K562 (cell line): ENCODE measurements at regions not wholly inside any gene's neighbourhood (a gene's known extent, or its start where the extent isn't known, plus 50 kb on each side); places are given as distances from the start of the nearest gene placed in this dataset.

Experiments
- ATAC-seq: fragments of 200-7000 bp; cut with Tn5 transposase; 3 replicates; pipeline ENCODE4 v1.9.1; 2020; ENCODE audit warnings: moderate library complexity
- BruUV-seq: library from RNA; stranded (reverse); fragments of 400-500 nt; replicated peaks from 2 replicates; lab custom pipeline; 2021; lab: Mats Ljungman, UMichigan
- CTCF ChIA-PET: fragments of 300-600 bp; formaldehyde crosslinking; extraction: SDS; loops from one replicate; lab custom pipeline; 2021; ENCODE audit warnings: low intra/inter-chr PET ratio; lab: Yijun Ruan, JAX
- POLR2A ChIA-PET: fragments of 300-600, 350-650 bp; sonication (Branson Sonifier 250); formaldehyde crosslinking; extraction: SDS; loops from one replicate; lab custom pipeline; 2021; ENCODE audit warnings: antibody characterized with exemption, inconsistent platforms; lab: Yijun Ruan, JAX
- DNase-seq, 4 experiments: peaks; one replicate each; pipeline versions ENCODE4 v3.0.0 to v3.0.0-alpha.2; 2011 to 2018; ENCODE audit warnings: low spot score in 3 of 4, mixed read lengths in 3 of 4; ENCODE audit errors: extremely low read depth in 1 of 4
- FAIRE-seq: peaks from 2 replicates; lab custom pipeline; 2011; peaks lifted over from hg19 to GRCh38; lab: Jason Lieb, UNC
- H2AFZ ChIP-seq: 2 replicates; pipeline ENCODE4 v1.6.0; 2011; ENCODE audit warnings: low read depth, low read length, control low read depth, inconsistent platforms
- H3K27ac ChIP-seq: fragments of 200-600 bp; 3 replicates; pipeline ENCODE4 v1.8.0; 2011; ENCODE audit warnings: low read depth, mild to moderate bottlenecking, control low read depth, inconsistent platforms, low read length, moderate library complexity, mixed read lengths; ENCODE audit errors: extremely low read depth
- H3K27me3 ChIP-seq, 2 experiments: fragments of 300-600 bp in 1 of 2; 2 replicates in 1 of 2; 3 replicates in 1 of 2; pipeline versions ENCODE4 v1.6.0 to v1.8.0; 2011; ENCODE audit warnings: inconsistent platforms in 2 of 2, low read length in 2 of 2, mild to moderate bottlenecking in 1 of 2, mixed read lengths in 1 of 2, moderate library complexity in 1 of 2; ENCODE audit not compliant: control insufficient read depth in 2 of 2, insufficient read depth in 2 of 2
- H3K36me3 ChIP-seq: fragments of 300-600 bp; 3 replicates; pipeline ENCODE4 v1.8.0; 2011; ENCODE audit warnings: mild to moderate bottlenecking, low read length, inconsistent platforms; ENCODE audit not compliant: control insufficient read depth, insufficient read depth
- H3K4me1 ChIP-seq, 2 experiments: fragments of 200-600 bp in 1 of 2; replicated peaks in 1 of 2; 2 replicates in 1 of 2; 3 replicates in 1 of 2; pipeline versions ENCODE4 v1.5.1 to v1.8.0; 2011; ENCODE audit warnings: inconsistent platforms in 2 of 2, low read length in 2 of 2, mild to moderate bottlenecking in 1 of 2, mixed read lengths in 1 of 2, moderate library complexity in 1 of 2; ENCODE audit not compliant: control insufficient read depth in 2 of 2, insufficient read depth in 2 of 2
- H3K4me2 ChIP-seq: 2 replicates; pipeline ENCODE4 v1.6.1; 2011; ENCODE audit warnings: low read length, control low read depth, inconsistent platforms, mixed read lengths; ENCODE audit not compliant: insufficient read depth
- H3K4me3 ChIP-seq: fragments of 200-600 bp; sonication (generic), shearing (Covaris generic); 2 replicates; pipeline ENCODE4 v1.5.1; 2016; ENCODE audit warnings: control low read depth, inconsistent platforms
- H3K79me2 ChIP-seq: fragments of 200-600 bp; 3 replicates; pipeline ENCODE4 v1.8.0; 2011; ENCODE audit warnings: low read length, inconsistent platforms; ENCODE audit not compliant: control insufficient read depth, insufficient read depth
- H3K9ac ChIP-seq, 2 experiments: 2 replicates each; pipeline versions ENCODE4 v1.6.0 to v1.6.1; 2011; ENCODE audit warnings: low read depth in 2 of 2, low read length in 2 of 2, control low read depth in 1 of 2, inconsistent platforms in 1 of 2, mild to moderate bottlenecking in 1 of 2, mixed read lengths in 1 of 2; ENCODE audit not compliant: insufficient read depth in 1 of 2
- H3K9me1 ChIP-seq: one replicate; pipeline ENCODE4 v1.6.0; 2011; ENCODE audit warnings: inconsistent platforms, mild to moderate bottlenecking, low read length, moderate library complexity; ENCODE audit not compliant: control insufficient read depth, insufficient read depth
- H3K9me3 ChIP-seq: replicated peaks from 2 replicates; pipeline ENCODE4 v1.5.1; 2011; ENCODE audit warnings: low read depth, low read length, inconsistent platforms; ENCODE audit not compliant: control insufficient read depth, insufficient read depth
- H4K20me1 ChIP-seq: replicated peaks from 2 replicates; pipeline ENCODE4 v1.6.1; 2011; ENCODE audit warnings: low read length, inconsistent platforms, mixed read lengths; ENCODE audit not compliant: control insufficient read depth, insufficient read depth
- HDAC6 ChIP-seq: IDR thresholded peaks from 2 replicates; pipeline ENCODE4 v1.6.1; 2012; ENCODE audit warnings: low read depth, mild to moderate bottlenecking, control low read depth, inconsistent platforms, low read length, moderate library complexity
- HEY1 ChIP-seq: fragments of 250-450 bp; sonication (Bioruptor Pico); IDR thresholded peaks from 2 replicates; pipeline ENCODE4 v1.5.0; 2020; ENCODE audit warnings: mild to moderate bottlenecking, moderate library complexity, borderline replicate concordance
- OTX1 ChIP-seq: fragments of 450-650 bp; formaldehyde crosslinking; IDR thresholded peaks from 2 replicates; pipeline ENCODE4 v1.4.0; 2022; ENCODE audit warnings: mild to moderate bottlenecking
- WGBS: fragments of 100-300 bp; shearing (Covaris generic); methylation state at CpG from one replicate; pipeline ENCODE4 v1.1.6; 2016; ENCODE audit warnings: low coverage, mixed read lengths; ENCODE audit not compliant: insufficient coverage; ENCODE audit errors: missing lambda C conversion rate; 5-methylcytosine and 5-hydroxymethylcytosine counted together
- in situ Hi-C: fragments of 300-500 bp; cut with MboI; formaldehyde crosslinking; loops from 4 replicates; pipeline ENCODE4 v1.15.0; 2018; ENCODE audit warnings: inconsistent platforms, mixed read lengths
- intact Hi-C: fragments of 100-400 bp; cut with micrococcal nuclease; formaldehyde crosslinking; loops from 2 replicates; pipeline ENCODE4 v1.14.2; 2022

DNA sequence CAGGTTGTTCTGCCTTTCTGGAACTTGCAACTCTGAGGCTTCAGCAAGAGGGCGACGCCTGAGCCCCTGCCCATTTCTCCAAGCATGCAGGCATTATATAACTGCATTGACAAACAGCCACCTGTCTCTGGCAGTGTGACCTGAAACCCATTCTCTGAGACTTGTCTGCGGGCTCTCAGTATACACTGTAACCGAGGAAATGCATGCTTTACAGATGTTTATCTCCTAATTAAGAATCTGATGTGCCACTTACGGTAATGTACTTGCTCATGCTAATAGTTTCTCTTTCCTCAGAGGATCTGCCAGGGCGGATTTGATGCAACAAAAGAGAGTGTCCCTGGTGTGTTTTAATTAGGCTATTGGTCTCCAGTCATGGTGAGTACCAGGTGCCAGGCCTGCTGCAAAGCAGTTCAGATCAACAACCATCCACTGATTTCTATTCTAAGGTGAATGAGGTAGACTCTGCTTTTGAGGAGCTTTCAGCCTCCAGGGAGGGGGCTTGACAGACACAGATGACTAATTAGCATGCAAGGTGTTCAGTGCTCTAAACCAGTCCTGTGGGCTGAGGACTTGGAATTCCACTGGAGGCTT, 593.7 kb upstream of the KLF4 start:
- no peaks in the 10 kb centered on the region for H3K27me3 ChIP-seq
- ChIA-PET POLR2A (interaction anchor here (1.3 kb wide), 1 partner anchor 10 kb away, joined by 5 read pairs; no protein-coding TSS in a partner anchor), CTCF (no interaction called here)
- no peak overlapping the region for H3K4me2 ChIP-seq
- ATAC-seq (no peak), FAIRE-seq (no peak), DNase-seq (no peak)
- no peak overlapping the region for H3K9ac ChIP-seq
- intact Hi-C loops (no loop called here), in situ Hi-C loops (no loop called here)
- H2AFZ ChIP-seq = no peak overlapping the region
- WGBS = 30% methylated on average over 6 of the region's 6 CpGs
- BruUV-seq = no TSS peak
- no peaks in the 10 kb centered on the region for H4K20me1 ChIP-seq
- H3K4me3 ChIP-seq = no peak overlapping the region
- no peaks in the 10 kb centered on the region for H3K9me3 ChIP-seq
- H3K79me2 ChIP-seq = no peaks in the 10 kb centered on the region
- no peak overlapping the region for H3K27ac ChIP-seq
- H3K9me1 ChIP-seq = no peaks in the 10 kb centered on the region
- TF ChIP-seq HDAC6 (no peak), HEY1 (no peak)
- H3K4me1 ChIP-seq = peaks cover 0 to 7% of the 10 kb centered on the region in 2 experiments; a peak in 2 of 5 replicates
- H3K36me3 ChIP-seq = no peaks in the 10 kb centered on the region

GRCh38 chr9:108081112-108081511, 591.5 kb upstream of the KLF4 start:
- Histone ChIP-seq H3K4me3 (no peak overlapping the region), H3K27ac (no peak overlapping the region), H3K4me1 (peaks cover 0 to 5% of the 10 kb centered on the region in 2 experiments; a peak in 2 of 5 replicates), H3K9ac (no peak overlapping the region), H3K4me2 (no peak overlapping the region), H3K27me3 (no peaks in the 10 kb centered on the region), H2AFZ (no peak overlapping the region), H3K9me1 (no peaks in the 10 kb centered on the region), H3K79me2 (no peaks in the 10 kb centered on the region), H3K36me3 (no peaks in the 10 kb centered on the region), H4K20me1 (no peaks in the 10 kb centered on the region), H3K9me3 (no peaks in the 10 kb centered on the region)
- ATAC-seq (no peak), FAIRE-seq (no peak), DNase-seq (no peak)
- no TSS peak for BruUV-seq
- CTCF ChIA-PET = no interaction called here
- intact Hi-C loops = no loop called here
- in situ Hi-C loops = no loop called here
- POLR2A ChIA-PET = interaction anchor here (0.5 to 1.2 kb wide), 3 partner anchors 9 to 64 kb away, joined by 3 read pairs; no protein-coding TSS in a partner anchor
- TF ChIP-seq OTX1 (CRISPR knock-in tag) = no peak
